Caki2 (cell line): ENCODE measurements at regions not wholly inside any gene's neighbourhood (a gene's known extent, or its start where the extent isn't known, plus 50 kb on each side); places are given as distances from the start of the nearest gene placed in this dataset.

Experiments
- DNase-seq: peaks from one replicate; pipeline ENCODE4 v3.0.0-alpha.2; 2015; ENCODE audit warnings: low read depth
- in situ Hi-C: cut with HindIII; loops from 2 replicates; pipeline ENCODE4 v1.10.0; 2016; ENCODE audit warnings: low sequenced_read_pairs, low pct_unique_long_range_greater_than_20kb, mixed read lengths

GRCh38 chr1:42096554-42096953, 56.7 kb upstream of the GUCA2B start:
- DNase-seq: no peak
- in situ Hi-C loops: no loop called here

GRCh38 chr1:42089246-42089645, 64.0 kb upstream of the GUCA2B start:
- no peak for DNase-seq
- in situ Hi-C loops: no loop called here

GRCh38 chr1:42086146-42086545, 67.1 kb upstream of the GUCA2B start:
- in situ Hi-C loops: no loop called here
- no peak for DNase-seq

GRCh38 chr1:42085596-42085995, 67.6 kb upstream of the GUCA2B start:
- no peak for DNase-seq
- in situ Hi-C loops: no loop called here

GRCh38 chr1:42081475-42081874, 71.7 kb upstream of the GUCA2B start:
- DNase-seq: no peak
- in situ Hi-C loops: no loop called here

- DNase-seq: no peak
- in situ Hi-C loops: no loop called here
These were observed 78.0 kb upstream of the GUCA2B start for GRCh38 chr1:42075179-42075578.

- DNase-seq: no peak
- in situ Hi-C loops: no loop called here
These were observed 82.2 kb upstream of the GUCA2B start for GRCh38 chr1:42070996-42071395.

- in situ Hi-C loops: no loop called here
- DNase-seq: no peak
These were observed 95.4 kb upstream of the GUCA2B start for GRCh38 chr1:42057800-42058199.

GRCh38 chr1:42056460-42056859, 96.8 kb upstream of the GUCA2B start:
- no peak for DNase-seq
- in situ Hi-C loops: no loop called here

GRCh38 chr1:42055061-42055460, 98.1 kb upstream of the GUCA2B start:
- in situ Hi-C loops: no loop called here
- no peak for DNase-seq

- in situ Hi-C loops: no loop called here
- DNase-seq: no peak
These were observed 101.0 kb upstream of the GUCA2B start for GRCh38 chr1:42052072-42052699.

GRCh38 chr1:42047508-42047880, 105.7 kb upstream of the GUCA2B start:
- in situ Hi-C loops: no loop called here
- no peak for DNase-seq

GRCh38 chr1:42046761-42047507, 106.3 kb upstream of the GUCA2B start:
- in situ Hi-C loops: no loop called here
- no peak for DNase-seq

GRCh38 chr1:42044346-42044745, 108.9 kb upstream of the GUCA2B start:
- in situ Hi-C loops: no loop called here
- no peak for DNase-seq

- in situ Hi-C loops: no loop called here
- no peak for DNase-seq
These were observed 109.4 kb upstream of the GUCA2B start for GRCh38 chr1:42043811-42044210.

- in situ Hi-C loops: no loop called here
- no peak for DNase-seq
These were observed 110.0 kb upstream of the GUCA2B start for GRCh38 chr1:42043182-42043581.

GRCh38 chr1:42041031-42041430, 112.2 kb upstream of the GUCA2B start:
- in situ Hi-C loops: no loop called here
- DNase-seq: no peak

GRCh38 chr1:42040159-42040558, 113.1 kb upstream of the GUCA2B start:
- in situ Hi-C loops: no loop called here
- DNase-seq: no peak

- in situ Hi-C loops: no loop called here
- DNase-seq: no peak
These were observed 114.9 kb upstream of the GUCA2B start for GRCh38 chr1:42038261-42038660.

- DNase-seq: no peak
- in situ Hi-C loops: no loop called here
These were observed 115.6 kb upstream of the GUCA2B start for GRCh38 chr1:42037586-42037985.
